Stomach (tissue), 4 donors: ENCODE measurements at regions not wholly inside any gene's neighbourhood (a gene's known extent, or its start where the extent isn't known, plus 50 kb on each side); places are given as distances from the start of the nearest gene placed in this dataset.

Experiments used
- POLR2A ChIP-seq, 4 donors: fragments of 450-650 bp; IDR thresholded peaks; one replicate each; pipeline ENCODE4 v1.6.1; 2016; ENCODE audit warnings: antibody characterized with exemption in 4 of 4, control low read depth in 2 of 4, mild to moderate bottlenecking in 1 of 4, moderate library complexity in 1 of 4
- POLR2AphosphoS5 ChIP-seq, 3 donors: sonication (generic); formaldehyde crosslinking; IDR thresholded peaks; one replicate each; pipeline ENCODE4 v1.6.1; 2016; ENCODE audit warnings: antibody characterized with exemption in 3 of 3
- TF ChIP-seq, protein P1 (sequence below), 7 experiments: fragments of 450-650 bp in 4 of 7; fragments of 200-600 bp in 3 of 7; sonication (generic) in 3 of 7; IDR thresholded peaks; one replicate each; pipeline ENCODE4 v1.5.1; 2016 to 2019; ENCODE audit warnings: antibody characterized with exemption in 7 of 7, control low read depth in 2 of 7, mild to moderate bottlenecking in 1 of 7

DNA sequence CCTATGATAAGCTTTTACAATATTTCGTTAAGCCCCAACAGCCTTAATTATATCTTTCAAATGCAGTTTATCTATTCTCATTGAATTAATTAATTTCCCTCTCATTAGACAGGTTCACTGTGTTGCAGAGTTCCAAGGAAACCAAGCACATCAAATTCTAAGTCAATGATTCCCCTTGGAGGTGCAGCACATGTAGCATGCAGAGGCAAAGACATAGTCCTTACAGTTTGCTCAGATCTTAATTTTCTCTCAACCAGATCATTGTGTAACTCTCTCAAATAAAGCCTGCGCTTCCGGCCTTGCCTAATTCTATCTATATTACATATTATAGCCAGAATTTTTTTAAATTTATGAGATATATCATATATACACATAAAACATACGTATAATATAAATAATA lies 205.4 kb downstream of the GRIA2 start:
- TF ChIP-seq, protein P1, sequence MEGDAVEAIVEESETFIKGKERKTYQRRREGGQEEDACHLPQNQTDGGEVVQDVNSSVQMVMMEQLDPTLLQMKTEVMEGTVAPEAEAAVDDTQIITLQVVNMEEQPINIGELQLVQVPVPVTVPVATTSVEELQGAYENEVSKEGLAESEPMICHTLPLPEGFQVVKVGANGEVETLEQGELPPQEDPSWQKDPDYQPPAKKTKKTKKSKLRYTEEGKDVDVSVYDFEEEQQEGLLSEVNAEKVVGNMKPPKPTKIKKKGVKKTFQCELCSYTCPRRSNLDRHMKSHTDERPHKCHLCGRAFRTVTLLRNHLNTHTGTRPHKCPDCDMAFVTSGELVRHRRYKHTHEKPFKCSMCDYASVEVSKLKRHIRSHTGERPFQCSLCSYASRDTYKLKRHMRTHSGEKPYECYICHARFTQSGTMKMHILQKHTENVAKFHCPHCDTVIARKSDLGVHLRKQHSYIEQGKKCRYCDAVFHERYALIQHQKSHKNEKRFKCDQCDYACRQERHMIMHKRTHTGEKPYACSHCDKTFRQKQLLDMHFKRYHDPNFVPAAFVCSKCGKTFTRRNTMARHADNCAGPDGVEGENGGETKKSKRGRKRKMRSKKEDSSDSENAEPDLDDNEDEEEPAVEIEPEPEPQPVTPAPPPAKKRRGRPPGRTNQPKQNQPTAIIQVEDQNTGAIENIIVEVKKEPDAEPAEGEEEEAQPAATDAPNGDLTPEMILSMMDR (IDR thresholded peaks at IDR 0.05), result no peak
- TF ChIP-seq POLR2AphosphoS5 (IDR thresholded peaks at IDR 0.05), result no peak
- TF ChIP-seq POLR2A (IDR thresholded peaks at IDR 0.05), result no peak
